WERI-Rb-1 (cell line): ENCODE measurements at regions not wholly inside any gene's neighbourhood (a gene's known extent, or its start where the extent isn't known, plus 50 kb on each side); places are given as distances from the start of the nearest gene placed in this dataset.

ENCODE experiments used
- DNase-seq: peaks from one replicate; pipeline ENCODE4 v3.0.0-alpha.2; 2020
- H3K27ac ChIP-seq: fragments of 250-450 bp; sonication (Bioruptor Pico); 2 replicates; pipeline ENCODE4 v1.5.1; 2020; ENCODE audit warnings: mild to moderate bottlenecking, moderate library complexity
- H3K27me3 ChIP-seq: fragments of 250-450 bp; sonication (Bioruptor Pico); 2 replicates; pipeline ENCODE4 v1.5.1; 2021; ENCODE audit warnings: mild to moderate bottlenecking, low read depth, moderate library complexity; ENCODE audit not compliant: insufficient read depth, severe bottlenecking
- H3K36me3 ChIP-seq: fragments of 250-450 bp; sonication (Bioruptor Pico); 2 replicates; pipeline ENCODE4 v1.5.1; 2020; ENCODE audit warnings: mild to moderate bottlenecking, moderate library complexity
- H3K4me3 ChIP-seq: 2 replicates; pipeline ENCODE4 v1.5.1; 2011; ENCODE audit warnings: low read depth, mild to moderate bottlenecking, control low read depth, low read length
- H3K9me3 ChIP-seq: fragments of 250-450 bp; sonication (Bioruptor Pico); 2 replicates; pipeline ENCODE4 v1.5.1; 2021; ENCODE audit warnings: mild to moderate bottlenecking, moderate library complexity; ENCODE audit not compliant: severe bottlenecking
- CTCF ChIP-seq: IDR thresholded peaks from 2 replicates; pipeline ENCODE4 v1.5.1; 2011; ENCODE audit warnings: low read depth, mild to moderate bottlenecking, control low read depth, inconsistent platforms, low read length

- TF ChIP-seq CTCF, result no peak
- Histone ChIP-seq H3K27me3 (no peaks in the 10 kb centered on the region), H3K36me3 (no peaks in the 10 kb centered on the region), H3K4me3 (no peak overlapping the region), H3K27ac (no peak overlapping the region), H3K9me3 (peaks cover 2% of the 10 kb centered on the region)
- no peak for DNase-seq
Observed at GRCh38 chr4:133600008-133600407, 450.9 kb downstream of the PCDH10 start.

GRCh38 chr4:133598779-133599178 is 449.7 kb downstream of the PCDH10 start:
- no peak for TF ChIP-seq CTCF
- Histone ChIP-seq H3K9me3 (no peaks in the 10 kb centered on the region), H3K36me3 (no peaks in the 10 kb centered on the region), H3K4me3 (no peak overlapping the region), H3K27me3 (no peaks in the 10 kb centered on the region), H3K27ac (no peak overlapping the region)
- no peak for DNase-seq

- no peaks in the 10 kb centered on the region for H3K27me3 ChIP-seq
- H3K36me3 ChIP-seq, result no peaks in the 10 kb centered on the region
- H3K4me3 ChIP-seq, result no peak overlapping the region
- no peak overlapping the region for H3K27ac ChIP-seq
- H3K9me3 ChIP-seq, result no peaks in the 10 kb centered on the region
- TF ChIP-seq CTCF, result no peak
- no peak for DNase-seq
Observed at GRCh38 chr4:133597251-133597650, 448.2 kb downstream of the PCDH10 start.

GRCh38 chr4:133596459-133596858 is 447.4 kb downstream of the PCDH10 start:
- peaks cover 3% of the 10 kb centered on the region for H3K9me3 ChIP-seq
- H3K27me3 ChIP-seq, result no peaks in the 10 kb centered on the region
- H3K27ac ChIP-seq, result peak overlapping the region; percentile 46
- DNase-seq, result peak; percentile 48
- 0 out of 2 replicates have a peak, but pooled peaks have one; percentile 3 for TF ChIP-seq CTCF
- H3K36me3 ChIP-seq, result no peaks in the 10 kb centered on the region
- no peak overlapping the region for H3K4me3 ChIP-seq

- Histone ChIP-seq H3K36me3 (no peaks in the 10 kb centered on the region), H3K27ac (no peak overlapping the region), H3K27me3 (no peaks in the 10 kb centered on the region), H3K4me3 (no peak overlapping the region), H3K9me3 (peaks cover 7% of the 10 kb centered on the region)
- TF ChIP-seq CTCF, result no peak
- DNase-seq, result no peak
Observed at GRCh38 chr4:133594390-133595207, 445.5 kb downstream of the PCDH10 start.

- DNase-seq, result no peak
- peak overlapping the region; percentile 70 for H3K27ac ChIP-seq
Observed at GRCh38 chr4:133593764-133594163, 444.7 kb downstream of the PCDH10 start.

More at GRCh38 chr4:133593764-133594163, 444.7 kb downstream of the PCDH10 start:
- no peak for TF ChIP-seq CTCF
- Histone ChIP-seq H3K4me3 (no peak overlapping the region), H3K27me3 (no peaks in the 10 kb centered on the region), H3K36me3 (no peaks in the 10 kb centered on the region), H3K9me3 (peaks cover 7% of the 10 kb centered on the region)
